ENCODE measurements at regions not wholly inside any gene's neighbourhood (a gene's known extent, or its start where the extent isn't known, plus 50 kb on each side); places are given as distances from the start of the nearest gene placed in this dataset.

GRCh38 chr18:22265838-22266237 lies 96.4 kb downstream of the GATA6 start:
- no peaks in the 10 kb centered on the region for H3K4me1 ChIP-seq (ENCODE audit: control insufficient read depth, insufficient read depth, low read length)
- H3K36me3 ChIP-seq (ENCODE audit: control insufficient read depth, insufficient read depth, low read length), result no peaks in the 10 kb centered on the region
- 90 to 98% methylated on average over 4 of the region's 4 CpGs for WGBS, 2 experiments
- no peaks in the 10 kb centered on the region for H3K9me3 ChIP-seq (ENCODE audit: control insufficient read depth, low read length)
- no peak overlapping the region for H3K27ac ChIP-seq (ENCODE audit: insufficient read depth, low read depth, low read length, poor library complexity, severe bottlenecking)
- no peak overlapping the region for H3K4me3 ChIP-seq (ENCODE audit: insufficient read depth, low read depth, low read length)
- H3K27me3 ChIP-seq (ENCODE audit: control insufficient read depth, insufficient read depth, low read length, poor library complexity, severe bottlenecking), result no peaks in the 10 kb centered on the region

GRCh38 chr18:22260208-22260820 lies 90.9 kb downstream of the GATA6 start:
- Histone ChIP-seq H3K4me1 (ENCODE audit: control insufficient read depth, insufficient read depth, low read length) (no peaks in the 10 kb centered on the region), H3K36me3 (ENCODE audit: control insufficient read depth, insufficient read depth, low read length) (no peaks in the 10 kb centered on the region), H3K9me3 (ENCODE audit: control insufficient read depth, low read length) (no peaks in the 10 kb centered on the region), H3K27me3 (ENCODE audit: control insufficient read depth, insufficient read depth, low read length, poor library complexity, severe bottlenecking) (no peaks in the 10 kb centered on the region), H3K4me3 (ENCODE audit: insufficient read depth, low read depth, low read length) (no peak overlapping the region), H3K27ac (ENCODE audit: insufficient read depth, low read depth, low read length, poor library complexity, severe bottlenecking) (no peak overlapping the region)
- 92% methylated on average over 8 of the region's 8 CpGs for WGBS, 2 experiments

GRCh38 chr18:22257022-22257543 lies 87.7 kb downstream of the GATA6 start:
- Histone ChIP-seq H3K9me3 (ENCODE audit: control insufficient read depth, low read length) (no peaks in the 10 kb centered on the region), H3K27me3 (ENCODE audit: control insufficient read depth, insufficient read depth, low read length, poor library complexity, severe bottlenecking) (no peaks in the 10 kb centered on the region), H3K4me3 (ENCODE audit: insufficient read depth, low read depth, low read length) (no peak overlapping the region), H3K36me3 (ENCODE audit: control insufficient read depth, insufficient read depth, low read length) (no peaks in the 10 kb centered on the region), H3K4me1 (ENCODE audit: control insufficient read depth, insufficient read depth, low read length) (no peaks in the 10 kb centered on the region), H3K27ac (ENCODE audit: insufficient read depth, low read depth, low read length, poor library complexity, severe bottlenecking) (no peak overlapping the region)
- WGBS, 2 experiments, result 83 to 85% methylated on average over 5 of the region's 5 CpGs

- H3K9me3 ChIP-seq (ENCODE audit: control insufficient read depth, low read length), result no peaks in the 10 kb centered on the region
These were observed 84.7 kb downstream of the GATA6 start for GRCh38 chr18:22254088-22254487.

GRCh38 chr18:22253676-22254075 lies 84.3 kb downstream of the GATA6 start:
- H3K9me3 ChIP-seq (ENCODE audit: control insufficient read depth, low read length), result no peaks in the 10 kb centered on the region
- H3K36me3 ChIP-seq (ENCODE audit: control insufficient read depth, insufficient read depth, low read length), result no peaks in the 10 kb centered on the region
- no peak overlapping the region for H3K4me3 ChIP-seq (ENCODE audit: insufficient read depth, low read depth, low read length)
- H3K27ac ChIP-seq (ENCODE audit: insufficient read depth, low read depth, low read length, poor library complexity, severe bottlenecking), result no peak overlapping the region
- WGBS, 2 experiments, result 76 to 83% methylated on average over 9 of the region's 9 CpGs
- no peaks in the 10 kb centered on the region for H3K4me1 ChIP-seq (ENCODE audit: control insufficient read depth, insufficient read depth, low read length)
- H3K27me3 ChIP-seq (ENCODE audit: control insufficient read depth, insufficient read depth, low read length, poor library complexity, severe bottlenecking), result no peaks in the 10 kb centered on the region

More at GRCh38 chr18:22254088-22254487, 84.7 kb downstream of the GATA6 start:
- Histone ChIP-seq H3K4me3 (ENCODE audit: insufficient read depth, low read depth, low read length) (no peak overlapping the region), H3K4me1 (ENCODE audit: control insufficient read depth, insufficient read depth, low read length) (no peaks in the 10 kb centered on the region), H3K27ac (ENCODE audit: insufficient read depth, low read depth, low read length, poor library complexity, severe bottlenecking) (no peak overlapping the region), H3K27me3 (ENCODE audit: control insufficient read depth, insufficient read depth, low read length, poor library complexity, severe bottlenecking) (no peaks in the 10 kb centered on the region), H3K36me3 (ENCODE audit: control insufficient read depth, insufficient read depth, low read length) (no peaks in the 10 kb centered on the region)
- 92 to 93% methylated on average over 11 of the region's 11 CpGs for WGBS, 2 experiments

GRCh38 chr18:22253156-22253555 lies 83.8 kb downstream of the GATA6 start:
- Histone ChIP-seq H3K27me3 (ENCODE audit: control insufficient read depth, insufficient read depth, low read length, poor library complexity, severe bottlenecking) (no peaks in the 10 kb centered on the region), H3K36me3 (ENCODE audit: control insufficient read depth, insufficient read depth, low read length) (no peaks in the 10 kb centered on the region), H3K4me3 (ENCODE audit: insufficient read depth, low read depth, low read length) (no peak overlapping the region), H3K27ac (ENCODE audit: insufficient read depth, low read depth, low read length, poor library complexity, severe bottlenecking) (no peak overlapping the region), H3K4me1 (ENCODE audit: control insufficient read depth, insufficient read depth, low read length) (no peaks in the 10 kb centered on the region), H3K9me3 (ENCODE audit: control insufficient read depth, low read length) (no peaks in the 10 kb centered on the region)
- 94 to 98% methylated on average over 5 of the region's 5 CpGs for WGBS, 2 experiments
